HFF-Myc (cell line): ENCODE measurements at regions not wholly inside any gene's neighbourhood (a gene's known extent, or its start where the extent isn't known, plus 50 kb on each side); places are given as distances from the start of the nearest gene placed in this dataset.

Experiments used
- DNase-seq: peaks from one replicate; pipeline ENCODE4 v3.0.0-alpha.2; 2011; ENCODE audit warnings: low read depth; ENCODE audit errors: extremely low read depth
- H3K4me3 ChIP-seq: replicated peaks from 2 replicates; pipeline ENCODE4 v1.5.1; 2011; ENCODE audit warnings: low read depth, mild to moderate bottlenecking, control low read depth, low read length
- TF ChIP-seq, protein P1 (sequence below): IDR thresholded peaks from 2 replicates; pipeline ENCODE4 v1.5.1; 2012; ENCODE audit warnings: mild to moderate bottlenecking, low read depth, low read length, control low read depth; ENCODE audit errors: missing control alignments

DNA sequence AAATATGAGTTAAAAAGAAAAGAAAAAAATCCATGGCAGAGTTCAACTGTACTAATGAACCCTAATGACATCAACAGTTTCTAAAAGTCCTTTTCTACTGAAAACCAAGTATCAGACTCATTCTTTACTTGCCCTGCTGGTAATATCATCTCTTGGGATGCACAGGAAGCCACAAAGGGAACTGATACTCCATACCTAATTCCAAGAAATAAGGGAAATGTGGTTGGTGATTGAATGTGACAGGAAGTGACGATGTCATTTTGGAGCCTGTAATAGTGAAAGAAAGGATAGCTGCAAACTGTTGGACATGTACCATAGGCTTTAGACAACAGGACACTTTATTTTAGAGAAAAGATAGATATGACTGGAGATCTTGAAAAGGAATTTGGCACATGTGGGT lies 98.7 kb upstream of the VAV3 start:
- no peak for DNase-seq
- TF ChIP-seq, protein P1, sequence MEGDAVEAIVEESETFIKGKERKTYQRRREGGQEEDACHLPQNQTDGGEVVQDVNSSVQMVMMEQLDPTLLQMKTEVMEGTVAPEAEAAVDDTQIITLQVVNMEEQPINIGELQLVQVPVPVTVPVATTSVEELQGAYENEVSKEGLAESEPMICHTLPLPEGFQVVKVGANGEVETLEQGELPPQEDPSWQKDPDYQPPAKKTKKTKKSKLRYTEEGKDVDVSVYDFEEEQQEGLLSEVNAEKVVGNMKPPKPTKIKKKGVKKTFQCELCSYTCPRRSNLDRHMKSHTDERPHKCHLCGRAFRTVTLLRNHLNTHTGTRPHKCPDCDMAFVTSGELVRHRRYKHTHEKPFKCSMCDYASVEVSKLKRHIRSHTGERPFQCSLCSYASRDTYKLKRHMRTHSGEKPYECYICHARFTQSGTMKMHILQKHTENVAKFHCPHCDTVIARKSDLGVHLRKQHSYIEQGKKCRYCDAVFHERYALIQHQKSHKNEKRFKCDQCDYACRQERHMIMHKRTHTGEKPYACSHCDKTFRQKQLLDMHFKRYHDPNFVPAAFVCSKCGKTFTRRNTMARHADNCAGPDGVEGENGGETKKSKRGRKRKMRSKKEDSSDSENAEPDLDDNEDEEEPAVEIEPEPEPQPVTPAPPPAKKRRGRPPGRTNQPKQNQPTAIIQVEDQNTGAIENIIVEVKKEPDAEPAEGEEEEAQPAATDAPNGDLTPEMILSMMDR: no peak
- no peak overlapping the region for H3K4me3 ChIP-seq

DNA sequence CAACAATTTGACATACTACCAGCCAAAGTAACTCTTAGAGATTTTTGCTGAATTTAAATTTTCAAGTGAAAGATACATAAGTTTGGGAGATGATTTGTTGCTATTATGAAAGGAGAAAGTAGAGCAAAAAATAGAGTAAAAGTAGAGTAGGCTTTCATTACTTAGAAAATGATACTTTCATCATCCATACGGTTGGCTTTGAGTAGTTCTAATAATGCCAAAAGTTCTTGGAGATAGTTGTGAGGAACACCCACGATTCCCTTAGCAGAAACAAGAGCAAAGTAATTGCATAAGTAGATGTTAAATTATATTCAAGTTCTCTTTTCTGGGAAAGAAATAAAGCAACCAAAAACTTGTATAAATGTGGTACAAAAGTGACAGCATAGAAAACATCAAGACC lies 95.0 kb upstream of the VAV3 start:
- DNase-seq: no peak
- no peak overlapping the region for H3K4me3 ChIP-seq
- TF ChIP-seq, protein P1: no peak

DNA sequence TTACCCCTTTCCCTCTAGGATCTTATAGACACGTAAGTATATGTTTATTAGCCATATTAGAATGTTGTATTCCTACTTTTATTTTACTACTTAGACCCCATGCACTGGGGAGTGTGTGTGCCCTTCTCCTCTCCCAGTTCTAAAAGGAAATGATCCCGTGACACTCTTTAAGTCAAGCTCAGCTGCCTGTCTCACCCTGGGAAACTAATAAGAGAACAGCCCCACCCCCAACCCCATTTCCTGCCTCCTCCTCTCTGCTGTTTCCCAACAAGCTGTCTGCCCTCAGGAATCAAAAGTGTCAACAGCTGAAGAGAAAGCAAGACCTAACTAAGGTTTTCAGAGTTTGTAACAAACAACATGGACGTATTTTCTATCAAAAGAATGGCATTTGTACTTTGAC lies 92.6 kb upstream of the VAV3 start:
- TF ChIP-seq, protein P1: no peak
- no peak overlapping the region for H3K4me3 ChIP-seq
- no peak for DNase-seq

DNA sequence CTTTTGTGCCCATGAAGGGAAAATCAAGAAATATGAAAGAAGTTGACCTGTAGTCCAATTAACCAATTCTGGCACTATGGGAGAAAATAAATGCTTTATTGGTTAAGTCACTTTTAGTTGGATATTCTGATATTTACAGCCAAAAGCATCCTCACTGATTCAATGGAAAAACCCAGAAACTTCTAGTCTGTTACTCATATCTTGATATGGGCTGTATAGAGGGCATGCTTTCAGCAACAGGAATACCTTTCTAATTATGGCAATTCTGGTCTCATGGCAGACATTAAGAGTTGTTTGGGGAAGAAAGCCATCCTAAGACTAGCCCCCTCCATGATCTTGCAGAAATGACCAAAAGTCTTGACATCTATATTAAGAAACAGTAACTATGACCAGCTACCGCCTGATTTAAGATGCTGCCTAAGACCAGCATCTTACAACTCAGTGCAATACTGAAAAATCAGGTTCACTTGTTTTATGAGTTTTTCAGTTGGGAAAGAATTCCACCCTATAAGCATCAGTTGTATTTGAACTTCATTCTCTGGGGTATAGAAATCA lies 91.5 kb upstream of the VAV3 start:
- TF ChIP-seq, protein P1: no peak
- DNase-seq: no peak
- no peak overlapping the region for H3K4me3 ChIP-seq

DNA sequence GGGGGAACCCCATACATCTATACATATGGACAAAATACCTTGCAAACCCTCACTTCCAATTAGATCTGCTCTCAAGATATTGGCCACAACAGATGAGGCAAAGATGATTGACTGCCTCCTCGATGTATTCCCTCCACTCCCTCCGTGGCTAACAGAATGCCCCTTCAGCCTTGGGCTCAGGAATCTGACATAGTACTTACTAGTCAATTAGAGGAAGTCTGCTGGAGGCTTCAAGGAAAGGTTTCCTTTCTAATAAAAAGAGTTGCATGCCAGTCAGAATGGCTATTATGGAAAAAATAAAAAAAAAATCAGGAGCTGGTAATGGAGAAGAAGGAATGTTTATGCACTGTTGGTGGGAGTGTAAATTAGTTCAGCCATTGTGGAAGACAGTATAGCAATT lies 90.4 kb upstream of the VAV3 start:
- no peak for DNase-seq
- TF ChIP-seq, protein P1: no peak
- no peak overlapping the region for H3K4me3 ChIP-seq

DNA sequence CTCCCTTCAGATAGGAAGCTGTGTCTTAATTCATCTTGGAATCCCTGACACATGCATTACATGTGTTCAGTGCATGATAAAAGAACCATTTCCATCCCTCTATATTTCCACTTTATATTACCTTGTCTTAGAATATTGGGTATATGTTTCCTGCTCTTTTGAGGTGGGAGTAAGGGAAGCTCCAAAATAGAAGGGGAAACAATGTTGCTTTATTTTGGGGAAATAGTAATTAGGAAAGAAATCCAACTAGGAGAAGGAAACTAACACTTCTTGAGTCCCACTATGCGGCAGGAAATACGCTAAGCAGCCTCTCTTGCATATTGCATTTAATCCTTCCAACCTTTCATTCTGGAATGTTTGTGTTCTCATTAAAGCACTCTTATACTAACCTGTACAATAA lies 89.4 kb upstream of the VAV3 start:
- TF ChIP-seq, protein P1: no peak
- no peak overlapping the region for H3K4me3 ChIP-seq
- DNase-seq: no peak

DNA sequence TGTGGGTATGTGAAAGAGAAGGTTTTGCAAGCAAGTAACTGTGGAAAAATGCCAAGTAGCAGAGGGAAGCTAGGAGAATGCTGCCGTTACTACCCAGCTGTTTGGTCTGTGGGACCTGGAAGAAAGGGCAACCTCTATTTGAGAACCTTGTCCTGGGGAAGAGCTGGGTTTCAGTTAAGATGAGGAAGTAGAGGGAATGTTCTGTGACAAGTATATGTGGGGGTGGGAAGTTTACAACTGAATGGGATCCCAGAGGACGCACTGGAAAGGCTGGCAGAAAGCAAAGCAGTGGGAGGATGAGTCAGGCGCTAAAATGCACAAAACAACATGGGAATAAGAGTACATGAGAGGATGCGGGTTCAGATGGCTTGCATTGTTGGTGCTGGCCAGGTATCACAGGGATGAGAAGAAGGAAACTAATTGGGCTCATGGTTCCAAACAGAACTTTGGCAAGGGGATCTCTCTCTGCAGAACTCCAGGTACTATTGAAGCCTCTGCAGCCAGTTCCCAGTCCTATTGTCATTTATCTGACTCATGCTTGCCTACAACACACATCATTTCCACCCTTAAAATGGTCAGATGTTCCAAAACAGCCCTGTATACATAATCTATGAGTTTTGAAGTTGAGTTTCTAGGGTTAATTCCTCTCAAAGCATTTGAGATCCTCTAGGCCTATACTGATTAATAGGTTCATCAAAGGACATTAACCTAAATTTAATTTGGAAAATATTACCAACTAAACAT lies 88.5 kb upstream of the VAV3 start:
- no peak overlapping the region for H3K4me3 ChIP-seq
- TF ChIP-seq, protein P1: no peak
- no peak for DNase-seq
